SK-N-SH (cell line): ENCODE measurements at regions not wholly inside any gene's neighbourhood (a gene's known extent, or its start where the extent isn't known, plus 50 kb on each side); places are given as distances from the start of the nearest gene placed in this dataset.

Experiments
- CTCF ChIA-PET: fragments of 300-600, 350-600 bp; formaldehyde crosslinking; extraction: SDS; loops from one replicate; lab custom pipeline; 2021; lab: Yijun Ruan, JAX
- POLR2A ChIA-PET: fragments of 350-600 bp; sonication (Branson Sonifier 250); formaldehyde crosslinking; extraction: SDS; loops from one replicate; lab custom pipeline; 2020; ENCODE audit warnings: antibody characterized with exemption, inconsistent platforms; lab: Yijun Ruan, JAX
- DNase-seq: peaks from one replicate; pipeline ENCODE4 v3.0.0; 2012
- H2AFZ ChIP-seq: fragments of 200-600 bp; sonication (generic); 2 replicates; pipeline ENCODE4 v1.8.1; 2016; ENCODE audit warnings: antibody characterized with exemption, mild to moderate bottlenecking, low read depth
- H3F3A ChIP-seq: fragments of 200-600 bp; sonication (generic); replicated peaks from 2 replicates; pipeline ENCODE3; 2016; ENCODE audit warnings: antibody characterized with exemption, mild to moderate bottlenecking; ENCODE audit not compliant: insufficient read depth
- H3K27ac ChIP-seq, 2 experiments: fragments of 200-500 bp in 1 of 2; fragments of 200-600 bp in 1 of 2; sonication (Bioruptor generic) in 1 of 2; sonication (generic), shearing (Covaris generic) in 1 of 2; 2 replicates each; pipeline versions ENCODE4 v1.5.1 to v1.6.1; 2014 to 2016; ENCODE audit warnings: low read depth in 2 of 2, inconsistent platforms in 1 of 2, low read length in 1 of 2, mild to moderate bottlenecking in 1 of 2, mixed read lengths in 1 of 2
- H3K27me3 ChIP-seq: fragments of 200-600 bp; sonication (generic), shearing (Covaris generic); 2 replicates; pipeline ENCODE4 v1.6.1; 2016; ENCODE audit warnings: mixed run types; ENCODE audit not compliant: insufficient read depth
- H3K36me3 ChIP-seq, 2 experiments: fragments of 200-500 bp in 1 of 2; fragments of 200-600 bp in 1 of 2; sonication (Bioruptor generic) in 1 of 2; sonication (generic) in 1 of 2; replicated peaks in 1 of 2; 2 replicates each; pipeline versions ENCODE3 to v1.5.1; 2014 to 2016; ENCODE audit warnings: low read length in 1 of 2, mild to moderate bottlenecking in 1 of 2; ENCODE audit not compliant: insufficient read depth in 2 of 2, control insufficient read depth in 1 of 2
- H3K4me1 ChIP-seq, 2 experiments: fragments of 200-500 bp in 1 of 2; fragments of 200-600 bp in 1 of 2; sonication (Bioruptor generic) in 1 of 2; sonication (generic), shearing (Covaris generic) in 1 of 2; 2 replicates each; pipeline versions ENCODE4 v1.5.1 to v1.6.1; 2014 to 2016; ENCODE audit warnings: low read depth in 1 of 2, low read length in 1 of 2, mixed run types in 1 of 2; ENCODE audit not compliant: insufficient read depth in 2 of 2, control insufficient read depth in 1 of 2
- H3K4me2 ChIP-seq: fragments of 200-600 bp; sonication (generic), shearing (Covaris generic); 2 replicates; pipeline ENCODE4 v1.6.1; 2017; ENCODE audit warnings: mixed run types
- H3K4me3 ChIP-seq, 2 experiments: fragments of 200-500 bp in 1 of 2; fragments of 200-600 bp in 1 of 2; sonication (Bioruptor generic) in 1 of 2; sonication (generic), shearing (Covaris generic) in 1 of 2; 2 replicates each; pipeline versions ENCODE4 v1.5.1 to v1.8.1; 2014 to 2016; ENCODE audit warnings: low read depth in 2 of 2, inconsistent platforms in 1 of 2, low read length in 1 of 2, mild to moderate bottlenecking in 1 of 2, mixed read lengths in 1 of 2, moderate library complexity in 1 of 2
- H3K79me2 ChIP-seq: fragments of 200-600 bp; sonication (generic); 2 replicates; pipeline ENCODE4 v1.8.1; 2017; ENCODE audit warnings: mild to moderate bottlenecking; ENCODE audit not compliant: insufficient read depth
- H3K9ac ChIP-seq: fragments of 200-600 bp; sonication (generic); 2 replicates; pipeline ENCODE4 v1.6.1; 2017; ENCODE audit warnings: mixed run types
- H3K9me2 ChIP-seq: fragments of 200-600 bp; sonication (generic); 2 replicates; pipeline ENCODE4 v1.6.1; 2017; ENCODE audit warnings: mixed run types
- H3K9me3 ChIP-seq: fragments of 200-600 bp; sonication (generic); 2 replicates; pipeline ENCODE4 v1.6.1; 2017; ENCODE audit warnings: mixed run types, mild to moderate bottlenecking, moderate library complexity
- H4K20me1 ChIP-seq: fragments of 200-600 bp; sonication (generic); 2 replicates; pipeline ENCODE4 v1.6.1; 2017; ENCODE audit warnings: mild to moderate bottlenecking, mixed run types; ENCODE audit not compliant: insufficient read depth
- CHD2 ChIP-seq: fragments of 150-350 bp; IDR thresholded peaks from 2 replicates; pipeline ENCODE4 v1.6.1; 2018; ENCODE audit warnings: low read length; ENCODE audit not compliant: partially characterized antibody
- EP300 ChIP-seq, 2 experiments: IDR thresholded peaks; 2 replicates each; pipeline versions ENCODE4 v1.4.0 to v1.6.1; 2012; ENCODE audit warnings: borderline replicate concordance in 1 of 2, low read depth in 1 of 2, low read length in 1 of 2
- EZH2phosphoT487 ChIP-seq: fragments of 200-600 bp; sonication (generic); IDR thresholded peaks from 2 replicates; pipeline ENCODE4 v1.6.1; 2017; ENCODE audit warnings: low read depth, mixed run types, mild to moderate bottlenecking, antibody characterized with exemption, moderate library complexity, borderline replicate concordance
- GATA2 ChIP-seq: sonication (generic); formaldehyde crosslinking; IDR thresholded peaks from 2 replicates; pipeline ENCODE4 v1.5.0; 2020; ENCODE audit warnings: mild to moderate bottlenecking, missing genetic modification reagents
- IRF3 ChIP-seq: fragments of 150-350 bp; IDR thresholded peaks from 2 replicates; pipeline ENCODE4 v1.6.1; 2016; ENCODE audit warnings: mild to moderate bottlenecking, low read depth, low read length
- JUND ChIP-seq: IDR thresholded peaks from 2 replicates; pipeline ENCODE4 v1.4.0; 2012
- MXI1 ChIP-seq: IDR thresholded peaks from 2 replicates; pipeline ENCODE4 v1.6.1; 2012; ENCODE audit warnings: mild to moderate bottlenecking, low read depth, low read length, improper control_type of control experiment
- NRF1 ChIP-seq: IDR thresholded peaks from 2 replicates; pipeline ENCODE4 v1.6.1; 2012; ENCODE audit warnings: low read depth, mild to moderate bottlenecking, low read length
- RAD21 ChIP-seq: IDR thresholded peaks from 2 replicates; pipeline ENCODE4 v1.6.1; 2012; ENCODE audit warnings: mild to moderate bottlenecking, low read length
- RCOR1 ChIP-seq: fragments of 150-350 bp; IDR thresholded peaks from 2 replicates; pipeline ENCODE4 v1.6.1; 2017; ENCODE audit warnings: antibody characterized with exemption, low read length
- RFX5 ChIP-seq: IDR thresholded peaks from 2 replicates; pipeline ENCODE4 v1.6.1; 2012; ENCODE audit warnings: mild to moderate bottlenecking, improper control_type of control experiment, low read length
- RXRA ChIP-seq: IDR thresholded peaks from 2 replicates; pipeline ENCODE4 v1.4.0; 2012; ENCODE audit warnings: low read depth, mild to moderate bottlenecking, borderline replicate concordance
- TCF12 ChIP-seq: IDR thresholded peaks from 2 replicates; pipeline ENCODE4 v1.4.0; 2012
- USF2 ChIP-seq: fragments of 150-350 bp; IDR thresholded peaks from 2 replicates; pipeline ENCODE4 v1.6.1; 2017; ENCODE audit warnings: antibody characterized with exemption, low read length, low read depth, borderline replicate concordance
- YY1 ChIP-seq: IDR thresholded peaks from 2 replicates; pipeline ENCODE4 v1.4.0; 2012; ENCODE audit warnings: low read depth, mild to moderate bottlenecking
- WGBS: methylation state at CpG from one replicate; pipeline ENCODE4 v1.1.6; 2017; ENCODE audit warnings: low lambda C conversion rate; 5-methylcytosine and 5-hydroxymethylcytosine counted together
- TF ChIP-seq, protein P1 (sequence below): IDR thresholded peaks from 2 replicates; pipeline ENCODE4 v1.4.0; 2012; ENCODE audit warnings: low read depth, borderline replicate concordance

DNA sequence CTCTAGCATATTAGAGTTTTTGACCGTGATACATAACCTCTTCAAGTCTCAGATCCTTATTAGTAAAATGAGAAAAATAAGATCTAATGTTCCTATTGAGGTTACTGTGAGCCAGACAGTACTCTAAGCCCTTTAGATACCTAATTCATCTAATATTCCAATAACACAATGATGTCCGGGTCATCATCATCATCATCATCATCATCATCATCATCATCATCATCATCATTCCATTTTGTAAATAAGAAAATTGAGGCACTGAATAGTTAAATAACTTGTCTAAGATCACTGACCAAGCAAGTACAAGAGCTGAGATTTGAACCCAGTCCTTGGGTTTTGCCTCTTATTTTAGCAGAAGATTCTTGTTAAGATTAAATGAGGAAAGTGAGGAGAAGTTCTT is 643.0 kb downstream of the HDGFL1 start:
- 26% methylated on average over 2 of the region's 2 CpGs for WGBS
- no peaks in the 10 kb centered on the region for H3K79me2 ChIP-seq
- no peak overlapping the region for H3K9ac ChIP-seq
- H3K36me3 ChIP-seq = no peaks in the 10 kb centered on the region
- H3K4me1 ChIP-seq = no peaks in the 10 kb centered on the region; a peak in 1 of 4 replicates
- H3K4me2 ChIP-seq = no peak overlapping the region
- no peaks in the 10 kb centered on the region for H4K20me1 ChIP-seq
- CTCF ChIA-PET = interaction anchor here (0.7 kb wide), 1 partner anchor 13 kb away, joined by 3 read pairs; no protein-coding TSS in a partner anchor
- no peaks in the 10 kb centered on the region for H3K9me2 ChIP-seq
- no peaks in the 10 kb centered on the region for H3F3A ChIP-seq
- DNase-seq = no peak
- TF ChIP-seq, protein P1, sequence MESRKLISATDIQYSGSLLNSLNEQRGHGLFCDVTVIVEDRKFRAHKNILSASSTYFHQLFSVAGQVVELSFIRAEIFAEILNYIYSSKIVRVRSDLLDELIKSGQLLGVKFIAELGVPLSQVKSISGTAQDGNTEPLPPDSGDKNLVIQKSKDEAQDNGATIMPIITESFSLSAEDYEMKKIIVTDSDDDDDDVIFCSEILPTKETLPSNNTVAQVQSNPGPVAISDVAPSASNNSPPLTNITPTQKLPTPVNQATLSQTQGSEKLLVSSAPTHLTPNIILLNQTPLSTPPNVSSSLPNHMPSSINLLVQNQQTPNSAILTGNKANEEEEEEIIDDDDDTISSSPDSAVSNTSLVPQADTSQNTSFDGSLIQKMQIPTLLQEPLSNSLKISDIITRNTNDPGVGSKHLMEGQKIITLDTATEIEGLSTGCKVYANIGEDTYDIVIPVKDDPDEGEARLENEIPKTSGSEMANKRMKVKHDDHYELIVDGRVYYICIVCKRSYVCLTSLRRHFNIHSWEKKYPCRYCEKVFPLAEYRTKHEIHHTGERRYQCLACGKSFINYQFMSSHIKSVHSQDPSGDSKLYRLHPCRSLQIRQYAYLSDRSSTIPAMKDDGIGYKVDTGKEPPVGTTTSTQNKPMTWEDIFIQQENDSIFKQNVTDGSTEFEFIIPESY = no peak
- TF ChIP-seq YY1 (no peak), CHD2 (no peak), IRF3 (no peak), TCF12 (no peak), GATA2 (CRISPR knock-in tag) (no peak), EZH2phosphoT487 (no peak), EP300 (IDR thresholded peaks at IDR 0.05; ENCODE audit: borderline replicate concordance in 1 of 2, low read depth in 1 of 2, low read length in 1 of 2) (no peak), NRF1 (no peak), RFX5 (no peak), RAD21 (no peak), RXRA (no peak), MXI1 (no peak)
- TF ChIP-seq, all 33 proteins: peak for 0
- Histone ChIP-seq H3K9me3 (no peaks in the 10 kb centered on the region), H3K4me3 (no peak overlapping the region), H3K27me3 (no peaks in the 10 kb centered on the region), H3K27ac (no peak overlapping the region), H2AFZ (no peak overlapping the region)
- POLR2A ChIA-PET = no interaction called here

GRCh38 chr6:23213193-23213592 is 643.8 kb downstream of the HDGFL1 start:
- no peak for DNase-seq
- ChIA-PET POLR2A (no interaction called here), CTCF (interaction anchor here (0.7 kb wide), 1 partner anchor 12 kb away, joined by 3 read pairs; no protein-coding TSS in a partner anchor)
- Histone ChIP-seq H3K9me3 (no peaks in the 10 kb centered on the region), H3K4me3 (no peak overlapping the region), H3K9me2 (no peaks in the 10 kb centered on the region), H3K9ac (no peak overlapping the region), H3K27ac (no peak overlapping the region), H3K36me3 (no peaks in the 10 kb centered on the region), H3K27me3 (no peaks in the 10 kb centered on the region), H3K4me1 (no peaks in the 10 kb centered on the region; a peak in 1 of 4 replicates), H2AFZ (no peak overlapping the region), H3K79me2 (no peaks in the 10 kb centered on the region), H3F3A (no peaks in the 10 kb centered on the region), H3K4me2 (no peak overlapping the region), H4K20me1 (no peaks in the 10 kb centered on the region)
- 25% methylated on average over 1 of the region's 1 CpG for WGBS
- no peak for TF ChIP-seq RFX5
- no peak for TF ChIP-seq USF2
- TF ChIP-seq TCF12 = no peak
- TF ChIP-seq RAD21 = no peak
- TF ChIP-seq RCOR1 = no peak
- no peak for TF ChIP-seq JUND
